CD4-positive, alpha-beta T cell treated with Interleukin-12 subunit alpha and Interleukin-12 subunit beta, for 1 hour (primary cell): ENCODE measurements at regions not wholly inside any gene's neighbourhood (a gene's known extent, or its start where the extent isn't known, plus 50 kb on each side); places are given as distances from the start of the nearest gene placed in this dataset.
"Not testable (repeated sequence)": the region's sequence is repeated elsewhere in the genome, so short reads cannot be mapped to it uniquely, and the experiment has no call there.

Experiments
- DNase-seq: peaks from one replicate; pipeline ENCODE4 v3.0.0-alpha.2; 2020

DNA sequence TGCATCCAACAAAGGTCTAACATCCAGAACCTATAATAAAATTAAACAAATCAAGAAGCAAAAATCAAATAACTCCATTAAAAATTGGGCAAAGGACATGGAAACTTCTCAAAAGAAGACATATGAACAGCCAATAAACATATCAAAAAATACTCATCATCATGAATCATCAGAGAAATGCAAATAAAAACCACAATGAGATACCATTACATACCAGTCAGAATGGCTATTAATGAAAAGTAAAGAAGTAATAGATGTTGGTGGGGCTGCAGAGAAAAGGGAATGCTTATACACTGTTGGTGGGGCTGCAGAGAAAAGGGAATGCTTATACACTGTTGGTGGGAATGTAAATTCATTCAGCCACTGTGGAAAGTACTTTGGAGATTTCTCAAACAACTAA lies 465.8 kb downstream of the ZIC3 start:
- no peak for DNase-seq

DNA sequence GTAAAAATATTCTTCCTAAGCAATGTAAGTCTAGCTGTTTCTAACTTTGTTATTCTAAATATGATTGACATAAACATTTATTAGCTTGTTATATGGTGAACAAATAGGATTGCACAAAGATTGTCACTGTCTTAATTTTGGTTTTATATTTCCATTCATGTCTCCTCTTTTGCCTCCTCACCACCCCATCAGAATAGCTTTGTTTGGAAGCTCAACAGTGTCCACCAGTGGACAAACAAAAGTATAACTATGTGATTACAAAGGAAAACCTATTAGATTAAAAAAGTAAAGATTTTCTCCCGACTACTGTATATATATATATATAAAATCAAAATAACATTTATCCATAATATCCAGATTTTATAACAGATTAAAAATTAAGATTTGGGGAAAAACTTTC lies 468.2 kb downstream of the ZIC3 start:
- DNase-seq: no peak

DNA sequence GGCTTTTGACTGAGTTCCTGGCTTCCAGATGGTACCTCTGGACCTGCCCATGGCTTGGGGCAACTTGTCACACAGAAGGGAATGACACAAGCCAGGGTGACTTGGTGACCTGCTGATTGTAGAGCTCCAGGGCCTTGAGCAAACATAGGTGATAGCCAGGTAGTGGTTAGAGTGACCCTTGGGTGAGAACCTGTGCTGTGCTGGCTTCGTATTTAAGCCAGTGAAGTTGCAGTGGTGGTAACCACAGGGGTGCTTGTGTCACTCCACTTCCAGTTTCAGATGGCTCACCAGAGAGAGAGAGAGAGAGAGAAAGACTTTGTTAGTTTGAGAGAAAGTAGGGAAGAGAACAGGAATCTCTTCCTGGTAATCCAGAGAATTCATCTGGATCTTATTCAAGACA lies 471.6 kb downstream of the ZIC3 start:
- no peak for DNase-seq

DNA sequence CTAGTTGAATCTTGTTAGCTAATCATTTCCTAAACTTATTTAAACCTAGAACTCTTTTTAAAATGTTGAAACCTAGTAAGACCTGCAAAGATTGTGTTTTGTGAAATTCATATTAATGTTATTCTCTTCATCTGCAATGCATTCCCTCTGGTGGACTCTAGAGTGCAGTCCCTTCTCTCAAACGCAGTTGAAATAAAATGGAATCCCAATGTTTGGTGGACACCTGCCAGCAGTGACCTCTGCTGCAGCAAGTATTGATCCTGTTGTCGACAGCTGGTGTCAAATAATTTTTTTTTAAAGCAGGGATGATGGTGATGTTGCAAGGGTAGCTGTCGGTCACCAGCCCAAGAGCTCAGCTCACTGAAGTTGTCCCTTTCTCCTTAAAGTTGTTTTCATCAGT lies 492.0 kb downstream of the ZIC3 start:
- DNase-seq: no peak

DNA sequence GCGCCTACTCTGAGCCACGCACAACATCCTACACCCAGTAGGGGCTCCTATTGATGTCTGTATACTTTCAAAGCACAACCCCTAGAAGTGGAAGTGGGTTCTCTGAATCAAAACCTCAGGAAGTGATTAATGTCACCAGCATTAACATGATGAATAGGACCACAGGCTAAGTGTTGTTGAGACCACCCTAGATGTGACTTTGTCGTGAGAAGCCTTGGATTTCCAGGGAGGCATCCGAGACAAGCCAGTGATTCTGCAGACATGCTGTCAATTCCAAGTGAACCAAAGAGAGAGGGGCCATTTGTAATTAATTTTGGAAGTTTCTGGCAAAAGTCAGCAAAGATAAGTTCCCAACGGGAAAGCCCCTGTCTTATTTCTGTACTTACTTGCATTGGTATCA lies 493.0 kb downstream of the ZIC3 start:
- no peak for DNase-seq

DNA sequence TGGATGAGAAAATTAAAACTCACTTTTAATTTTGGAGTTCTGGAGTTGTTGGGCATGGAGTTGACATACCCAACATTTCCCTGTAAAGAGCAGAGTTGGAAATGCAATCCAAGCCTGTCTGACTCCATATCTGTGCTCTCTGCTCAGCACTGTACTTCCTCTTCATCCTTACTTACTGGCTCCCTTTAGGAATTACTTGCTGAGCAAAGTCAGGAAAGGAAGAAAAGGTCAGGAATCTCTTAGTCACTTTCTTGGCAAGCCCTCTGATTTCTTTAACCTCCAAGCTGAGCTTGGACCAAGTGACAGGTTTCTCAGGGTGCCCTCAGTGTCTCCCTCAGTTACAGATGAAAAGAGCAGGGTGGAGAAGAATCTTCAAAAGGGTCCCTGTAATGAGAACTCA lies 501.5 kb downstream of the ZIC3 start:
- no peak for DNase-seq

DNA sequence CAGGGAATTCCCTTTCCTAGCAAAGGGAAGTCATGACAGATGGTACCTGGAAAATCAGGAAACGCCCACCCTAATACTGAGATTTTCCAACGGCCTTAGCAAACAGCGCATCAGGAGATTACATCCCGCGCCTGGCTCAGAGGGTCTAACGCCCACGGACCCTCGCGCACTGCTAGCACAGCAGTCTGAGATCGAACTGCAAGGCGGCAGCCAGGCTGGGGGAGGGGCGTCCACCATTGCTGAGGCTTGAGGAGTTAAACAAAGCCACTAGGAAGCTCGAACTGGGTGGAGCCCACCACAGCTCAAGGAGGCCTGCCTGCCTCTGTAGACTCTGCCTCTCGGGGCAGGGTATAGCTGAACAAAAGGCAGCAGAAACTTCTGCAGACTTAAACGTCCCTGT lies 507.7 kb downstream of the ZIC3 start:
- no peak for DNase-seq

DNA sequence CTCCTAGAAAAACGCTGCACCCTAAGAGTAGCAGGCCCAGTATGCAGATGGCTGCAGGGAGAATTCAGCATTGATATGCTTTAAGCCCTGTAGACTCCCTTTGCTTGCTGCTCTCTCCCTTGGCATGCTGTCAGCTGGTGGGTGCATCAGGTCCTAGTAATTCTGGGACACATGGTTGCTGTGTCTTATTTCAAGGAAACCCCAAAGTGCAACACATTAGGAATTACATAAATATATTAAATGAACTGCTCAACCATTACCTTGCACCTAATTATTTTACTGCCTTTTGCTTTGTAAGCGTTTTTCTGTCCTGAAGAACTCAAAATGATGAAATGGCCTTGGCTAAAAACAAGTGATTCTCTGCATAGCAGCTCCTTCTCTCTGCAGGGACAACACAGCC lies 516.3 kb downstream of the ZIC3 start:
- DNase-seq: no peak

DNA sequence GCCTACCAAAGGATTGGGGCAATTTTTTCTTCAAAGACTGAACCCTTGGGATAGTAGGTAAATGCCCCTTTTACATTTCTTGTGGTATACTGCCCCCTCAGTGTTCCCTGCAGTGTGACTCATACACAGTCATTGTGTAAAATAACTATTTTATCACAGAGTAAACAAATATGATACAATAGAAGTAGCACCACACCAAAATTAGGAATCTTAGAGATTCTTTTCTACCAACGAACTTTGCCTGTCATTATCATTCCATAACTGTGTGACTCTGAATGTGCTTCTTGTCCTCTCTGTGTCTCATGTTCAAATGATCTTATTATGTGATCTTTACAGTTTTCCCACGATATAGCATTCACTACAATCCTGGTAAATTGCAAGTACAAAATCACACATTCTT lies 517.0 kb downstream of the ZIC3 start:
- no peak for DNase-seq

DNA sequence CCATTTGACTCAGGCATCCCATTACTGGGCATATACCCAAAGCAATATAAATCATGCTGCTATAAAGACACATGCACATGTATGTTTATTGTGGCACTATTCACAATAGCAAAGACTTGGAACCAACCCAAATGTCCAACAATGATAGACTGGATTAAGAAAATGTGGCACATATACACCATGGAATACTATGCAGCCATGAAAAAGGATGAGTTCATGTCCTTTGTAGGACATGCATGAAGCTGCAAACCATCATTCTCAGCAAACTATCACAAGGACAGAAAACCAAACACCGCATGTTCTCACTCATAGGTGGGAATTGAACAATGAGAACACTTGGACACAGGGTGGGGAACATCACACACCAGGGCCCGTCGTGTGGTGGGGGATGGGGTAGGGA lies 545.0 kb downstream of the ZIC3 start:
- DNase-seq: not testable (repeated sequence)

DNA sequence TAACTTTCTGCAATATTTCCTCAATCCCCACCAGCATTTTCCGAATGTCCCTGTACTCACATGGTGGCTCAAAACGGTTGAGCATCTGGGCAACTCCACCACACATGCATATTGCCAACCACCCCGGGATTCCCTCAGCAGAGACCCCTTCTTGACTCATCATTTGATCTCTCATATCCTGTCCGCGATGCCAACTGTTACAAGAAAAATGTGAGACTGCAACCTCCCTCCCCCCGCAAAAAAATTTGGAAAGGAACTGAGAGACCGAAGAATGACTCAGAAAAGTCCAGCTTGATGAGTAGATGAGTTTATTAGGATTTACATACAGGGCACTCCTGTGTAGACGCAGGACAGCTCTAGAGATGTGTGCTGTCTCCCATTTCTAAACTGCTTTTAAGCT lies 561.4 kb downstream of the ZIC3 start:
- DNase-seq: no peak

DNA sequence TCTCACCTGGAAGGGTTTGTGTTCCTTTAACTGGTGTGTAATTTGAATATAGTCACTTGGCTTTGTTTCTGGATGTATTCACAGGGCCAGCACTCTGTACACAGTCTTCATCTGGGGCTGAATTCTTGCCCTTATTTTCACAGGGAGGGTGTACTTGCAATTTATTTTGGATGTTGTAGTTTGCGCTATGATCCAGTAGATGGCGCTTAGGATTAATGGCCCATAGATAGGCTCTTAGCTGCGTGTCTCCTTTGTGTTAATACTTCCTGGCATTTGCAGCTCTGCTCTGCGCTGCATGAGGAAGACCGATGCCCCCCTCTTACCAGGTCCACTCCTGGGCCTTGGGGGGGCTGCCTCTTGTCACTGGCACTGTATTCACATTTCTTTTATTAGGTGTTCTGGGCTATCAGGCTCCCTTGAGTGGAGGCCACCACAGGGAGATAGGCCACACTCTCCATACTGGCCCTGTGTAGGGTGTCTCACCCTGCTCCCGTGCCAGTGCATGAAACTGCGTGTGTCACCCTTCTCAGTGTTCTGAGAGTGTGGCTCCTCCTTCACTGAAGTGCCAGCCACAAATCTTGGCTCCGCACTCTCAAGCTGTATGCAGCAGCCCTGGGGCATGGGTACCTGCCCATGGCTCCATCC lies 562.2 kb downstream of the ZIC3 start:
- peak; percentile 1 for DNase-seq

DNA sequence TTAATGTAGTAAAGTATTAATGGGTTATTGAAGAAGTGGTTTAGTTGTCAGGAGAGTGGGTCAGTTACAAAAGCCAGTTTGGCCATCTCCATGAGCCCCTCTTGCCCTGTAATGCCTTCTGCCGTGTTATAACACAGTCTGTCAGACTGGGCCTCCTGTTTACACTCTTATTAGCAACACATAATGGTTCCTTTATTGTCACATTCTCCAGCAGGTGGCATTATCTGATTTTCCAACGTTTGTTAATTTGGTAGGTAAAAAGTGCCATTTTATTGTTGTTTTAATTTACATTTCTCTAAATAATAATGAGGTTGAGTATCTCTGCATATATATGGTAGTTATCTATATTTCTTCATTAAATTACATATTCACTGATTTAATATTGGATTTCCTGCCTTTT lies 560.8 kb downstream of the FGF13 start:
- DNase-seq: no peak

DNA sequence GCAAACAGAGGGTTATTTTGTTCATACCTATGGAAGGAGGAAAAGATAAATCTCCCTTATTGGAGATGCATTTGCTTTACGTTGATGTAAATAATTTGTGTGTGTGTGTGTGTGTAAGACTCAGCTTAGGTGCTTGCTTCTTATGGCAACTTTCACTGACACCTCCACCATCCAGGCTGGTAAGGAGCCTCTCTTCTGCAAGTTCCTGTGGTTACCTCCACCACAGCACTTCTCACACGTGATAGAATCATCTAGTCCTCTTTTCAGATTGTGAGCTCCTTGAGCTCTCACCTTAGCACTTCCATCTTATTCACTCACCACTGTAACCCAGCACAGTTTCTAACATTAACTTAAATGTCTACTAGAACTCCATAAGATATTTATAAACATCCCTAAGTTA lies 553.7 kb downstream of the FGF13 start:
- DNase-seq: no peak

DNA sequence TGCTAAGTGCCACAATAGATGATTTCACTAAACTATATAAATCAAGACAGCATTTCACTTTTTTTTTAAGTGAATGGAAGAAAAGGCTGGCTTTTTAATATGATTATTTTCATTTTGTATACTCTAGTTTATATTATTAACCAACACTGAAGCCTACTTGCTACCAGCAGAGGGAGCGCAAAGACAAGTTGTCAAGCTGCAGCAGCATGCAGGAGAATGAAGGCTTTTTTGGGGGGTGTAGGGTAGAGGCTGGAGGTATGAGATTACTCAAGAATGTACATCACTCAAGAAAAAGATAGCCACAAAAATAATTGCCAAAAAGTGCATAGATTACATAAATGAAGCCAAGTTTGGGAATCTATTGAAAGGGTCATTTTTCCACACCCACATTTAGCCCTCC lies 519.5 kb downstream of the FGF13 start:
- DNase-seq: no peak

DNA sequence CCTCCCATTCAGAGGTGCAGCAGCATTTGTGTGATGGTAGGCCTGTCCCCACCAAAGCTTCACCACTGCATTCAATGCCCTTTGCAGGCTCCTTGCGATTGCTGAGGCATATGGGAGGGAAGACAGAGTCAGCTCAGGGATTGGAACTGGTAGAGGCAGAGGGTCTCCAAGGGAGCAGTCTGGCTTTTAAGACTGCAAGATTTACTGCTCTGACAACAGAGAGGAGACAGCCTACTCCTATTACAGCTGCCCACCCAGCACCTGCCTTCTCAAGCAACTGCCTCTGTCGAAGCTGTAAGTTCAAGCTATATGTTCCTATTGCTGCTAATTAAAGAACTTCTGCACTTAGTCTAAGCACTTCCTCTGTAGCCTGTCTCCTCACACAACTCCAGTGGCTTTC lies 481.8 kb downstream of the FGF13 start:
- DNase-seq: no peak

DNA sequence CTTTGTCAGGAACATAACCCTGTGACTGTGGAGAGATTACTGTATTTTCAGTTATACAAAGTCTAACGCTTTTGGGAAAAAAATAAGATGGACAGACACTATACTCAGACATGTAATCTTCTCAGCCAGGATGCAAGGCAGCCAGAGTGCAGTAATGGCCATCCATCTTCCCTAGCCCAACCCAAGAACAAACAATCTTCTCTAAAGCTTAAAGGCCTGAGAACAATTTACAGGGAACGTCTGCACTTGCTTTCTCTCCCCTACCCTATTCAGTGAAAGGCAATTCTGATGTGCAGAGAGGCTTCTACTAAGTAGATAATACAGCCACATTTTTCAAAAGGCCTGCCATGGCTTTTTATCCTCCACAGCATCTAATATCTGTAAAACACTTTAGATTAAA lies 471.3 kb downstream of the FGF13 start:
- no peak for DNase-seq

DNA sequence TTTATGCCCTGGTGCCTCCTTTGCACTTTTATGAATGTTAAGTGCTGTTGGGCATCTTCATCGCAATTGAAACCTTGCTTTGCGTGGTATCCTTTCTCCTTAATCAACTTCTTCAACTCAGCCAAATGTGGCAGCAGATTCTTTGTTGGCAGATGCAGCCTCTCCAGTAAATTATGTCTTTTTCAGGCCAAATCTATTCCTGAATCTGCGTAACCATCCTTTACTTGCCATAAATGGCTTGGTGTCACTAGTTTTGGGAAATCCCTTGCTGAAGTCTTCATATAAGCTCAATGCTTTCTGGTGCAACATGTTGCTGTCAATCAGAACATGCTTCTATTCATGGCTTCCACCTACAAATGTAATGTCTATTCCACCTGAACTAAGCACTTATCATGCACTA lies 457.5 kb downstream of the FGF13 start:
- DNase-seq: no peak

DNA sequence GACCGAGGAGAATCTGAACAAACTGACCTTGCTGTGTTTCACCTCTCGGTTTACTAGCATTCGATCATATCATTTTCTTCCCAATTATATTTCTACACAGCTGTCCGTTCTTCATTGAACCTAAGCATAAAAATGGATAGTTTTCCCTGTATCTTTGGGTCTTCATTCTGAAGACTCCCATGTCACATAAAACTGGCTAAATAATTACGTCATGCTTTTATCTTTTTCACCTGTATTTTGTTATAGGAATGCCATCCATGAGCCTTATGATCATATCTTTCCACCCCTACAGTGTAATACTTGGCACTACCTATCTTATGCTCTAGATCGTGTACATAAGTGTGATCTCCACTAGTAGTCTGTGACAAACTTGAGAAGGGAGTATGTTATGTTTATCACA lies 456.1 kb downstream of the FGF13 start:
- no peak for DNase-seq

DNA sequence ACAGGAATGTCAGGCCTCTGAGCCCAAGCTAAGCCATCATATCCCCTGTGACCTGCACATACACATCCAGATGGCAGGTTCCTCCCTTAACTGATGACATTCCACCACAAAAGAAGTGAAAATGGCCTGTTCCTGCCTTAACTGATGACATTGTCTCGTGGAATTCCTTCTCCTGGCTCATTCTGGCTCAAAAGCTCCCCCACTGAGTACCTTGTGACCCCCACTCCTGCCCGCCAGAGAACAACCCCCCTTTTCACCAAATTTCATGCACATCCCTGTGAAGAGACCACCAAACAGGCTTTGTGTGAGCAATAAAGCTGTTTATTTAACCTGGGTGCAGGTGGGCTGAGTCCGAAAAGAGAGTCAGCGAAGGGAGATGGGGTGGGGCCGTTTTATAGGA lies 447.4 kb downstream of the FGF13 start:
- not testable (repeated sequence) for DNase-seq

DNA sequence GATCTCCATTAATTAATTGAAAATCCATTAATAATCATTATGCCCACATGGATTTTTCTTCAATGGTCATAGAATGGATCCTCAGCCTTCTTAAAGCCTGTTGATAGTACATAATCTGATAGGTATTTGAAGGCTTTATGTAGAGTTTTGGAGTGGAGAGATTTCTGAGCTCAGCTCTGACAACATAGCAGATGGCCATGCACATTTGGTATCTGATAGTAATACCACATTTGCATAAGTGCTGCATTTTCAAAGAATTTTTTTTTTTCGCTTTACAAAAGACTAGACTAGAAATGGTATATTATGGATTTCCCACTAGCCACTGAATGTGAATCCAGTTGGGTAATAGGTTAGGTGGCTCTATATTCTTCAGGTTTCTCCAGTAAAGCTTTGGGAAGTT lies 440.6 kb downstream of the FGF13 start:
- no peak for DNase-seq

DNA sequence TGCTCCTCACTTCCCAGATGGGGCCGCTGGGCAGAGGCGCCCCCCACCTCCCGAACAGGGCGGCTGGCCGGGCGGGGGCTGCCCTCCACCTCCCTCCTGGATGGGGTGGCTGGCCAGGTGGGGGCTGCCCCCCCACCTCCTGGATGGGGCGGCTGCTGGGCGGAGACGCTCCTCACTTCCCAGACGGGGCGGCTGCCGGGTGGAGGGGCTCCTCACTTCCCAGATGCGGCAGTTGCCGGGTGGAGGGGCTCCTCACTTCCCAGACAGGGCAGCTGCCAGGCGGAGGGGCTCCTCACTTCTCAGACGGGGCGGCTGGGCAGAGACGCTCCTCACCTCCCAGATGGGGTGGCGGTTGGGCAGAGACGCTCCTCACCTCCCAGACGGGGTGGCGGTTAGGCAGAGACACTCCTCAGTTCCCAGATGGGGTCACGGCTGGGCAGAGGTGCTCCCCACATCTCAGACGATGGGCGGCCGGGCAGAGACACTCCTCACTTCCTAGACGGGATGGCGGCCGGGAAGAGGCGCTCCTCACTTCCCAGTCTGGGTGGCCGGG lies 428.8 kb downstream of the FGF13 start:
- not testable (repeated sequence) for DNase-seq

DNA sequence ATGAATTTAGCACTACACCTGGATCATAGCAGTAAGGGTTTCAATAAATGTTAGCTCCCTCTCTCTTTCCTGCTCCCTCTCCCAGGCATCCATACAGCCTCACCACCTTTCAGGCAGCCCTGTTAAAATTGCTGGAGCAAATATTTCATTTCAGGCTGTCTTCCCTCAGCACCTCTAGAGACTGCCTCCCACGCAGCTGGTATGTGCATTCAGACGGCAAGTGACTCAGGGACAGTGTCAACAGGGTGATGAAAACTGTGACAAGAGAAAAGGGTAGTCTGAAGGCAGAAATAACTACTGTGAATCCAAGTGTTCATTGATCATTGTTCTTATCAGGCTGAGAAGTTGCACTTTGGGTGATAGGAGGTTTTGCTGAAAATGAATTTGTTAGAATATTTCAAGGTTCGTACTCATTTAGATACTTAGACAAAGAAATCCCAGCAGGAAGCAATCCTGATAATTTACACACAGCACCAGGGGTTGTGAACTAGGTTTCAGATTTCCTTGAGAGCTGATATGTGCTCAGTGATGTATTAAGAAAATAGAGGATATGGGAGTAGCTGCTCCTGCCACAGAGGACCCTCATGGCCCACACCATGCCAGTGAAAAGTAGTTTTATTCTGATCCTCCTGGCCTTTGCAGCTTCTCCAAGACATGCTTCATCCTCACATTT lies 424.2 kb downstream of the FGF13 start:
- no peak for DNase-seq

DNA sequence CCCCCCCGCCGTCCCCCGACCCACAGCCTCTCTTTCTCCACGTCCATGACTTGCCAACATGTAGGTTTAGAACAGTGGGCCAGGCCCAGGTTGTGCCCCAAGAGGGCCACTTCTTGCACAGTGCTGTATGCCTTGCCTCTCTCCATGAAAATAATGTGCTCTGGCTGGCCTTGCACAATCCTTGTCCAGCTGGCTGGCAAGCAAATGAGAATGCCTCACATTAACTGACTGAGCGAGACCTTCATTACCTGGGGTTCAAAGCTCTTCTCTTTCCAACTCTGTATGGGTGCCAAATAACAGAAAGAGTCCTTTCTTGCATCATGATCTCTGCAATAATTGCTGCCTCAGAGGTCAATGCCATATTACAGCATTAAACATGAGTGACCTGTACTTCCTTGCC lies 416.6 kb downstream of the FGF13 start:
- no peak for DNase-seq

DNA sequence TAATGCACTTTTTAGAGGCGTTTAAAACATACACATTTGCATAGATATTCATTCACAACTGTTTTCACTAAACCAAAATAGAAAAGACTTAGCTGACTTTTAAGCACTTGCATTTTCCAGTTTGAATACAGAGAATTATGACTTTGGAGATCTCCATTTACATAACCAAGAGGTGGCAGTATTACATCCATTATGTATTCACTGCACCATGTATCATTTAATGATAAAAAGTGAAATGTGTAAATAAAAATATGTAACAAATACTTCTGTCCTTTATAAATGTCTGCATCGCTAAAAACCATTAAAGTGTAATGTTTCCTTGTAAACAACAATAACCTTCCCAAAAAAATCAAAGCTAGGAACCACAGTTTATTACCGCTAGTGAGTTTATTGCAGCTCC lies 413.2 kb downstream of the FGF13 start:
- no peak for DNase-seq
